ENCODE measurements at regions not wholly inside any gene's neighbourhood (a gene's known extent, or its start where the extent isn't known, plus 50 kb on each side); places are given as distances from the start of the nearest gene placed in this dataset.
"Not testable (repeated sequence)": the region's sequence is repeated elsewhere in the genome, so short reads cannot be mapped to it uniquely, and the experiment has no call there.

- 69% methylated on average over 7 of the region's 7 CpGs for WGBS
These were observed 237.5 kb upstream of the STT3B start for GRCh38 chr3:31295150-31295765.

GRCh38 chr3:31297726-31298298, 234.9 kb upstream of the STT3B start:
- WGBS = 78% methylated on average over 3 of the region's 3 CpGs
- peaks cover 1% of the 10 kb centered on the region for H3K4me1 ChIP-seq (ENCODE audit: insufficient read depth)

More at GRCh38 chr3:31295150-31295765, 237.5 kb upstream of the STT3B start:
- H3K4me3 ChIP-seq (ENCODE audit: low read depth, low read length) = no peak overlapping the region
- no peak overlapping the region for H3K27ac ChIP-seq (ENCODE audit: low read depth)
- DNase-seq (ENCODE audit: extremely low spot score) = no peak
- no peaks in the 10 kb centered on the region for H3K4me1 ChIP-seq (ENCODE audit: insufficient read depth)
- H3K36me3 ChIP-seq (ENCODE audit: insufficient read depth) = no peaks in the 10 kb centered on the region

GRCh38 chr3:31300456-31301443, 232.0 kb upstream of the STT3B start:
- Histone ChIP-seq H3K27ac (ENCODE audit: low read depth) (no peak overlapping the region), H3K4me1 (ENCODE audit: insufficient read depth) (peaks cover 3% of the 10 kb centered on the region), H3K36me3 (ENCODE audit: insufficient read depth) (no peaks in the 10 kb centered on the region), H3K4me3 (ENCODE audit: low read depth, low read length) (no peak overlapping the region)
- WGBS = 82% methylated on average over 2 of the region's 2 CpGs
- DNase-seq (ENCODE audit: extremely low spot score) = no peak

More at GRCh38 chr3:31297726-31298298, 234.9 kb upstream of the STT3B start:
- no peaks in the 10 kb centered on the region for H3K36me3 ChIP-seq (ENCODE audit: insufficient read depth)
- no peak for DNase-seq (ENCODE audit: extremely low spot score)
- H3K4me3 ChIP-seq (ENCODE audit: low read depth, low read length) = no peak overlapping the region
- H3K27ac ChIP-seq (ENCODE audit: low read depth) = no peak overlapping the region

GRCh38 chr3:31302343-31302742, 230.4 kb upstream of the STT3B start:
- Histone ChIP-seq H3K27ac (ENCODE audit: low read depth) (no peak overlapping the region), H3K4me3 (ENCODE audit: low read depth, low read length) (no peak overlapping the region), H3K36me3 (ENCODE audit: insufficient read depth) (no peaks in the 10 kb centered on the region), H3K4me1 (ENCODE audit: insufficient read depth) (peaks cover 5% of the 10 kb centered on the region)
- 99% methylated on average over 1 of the region's 1 CpG for WGBS
- no peak for DNase-seq (ENCODE audit: extremely low spot score)

GRCh38 chr3:31305340-31305739, 227.4 kb upstream of the STT3B start:
- Histone ChIP-seq H3K36me3 (ENCODE audit: insufficient read depth) (no peaks in the 10 kb centered on the region), H3K4me3 (ENCODE audit: low read depth, low read length) (no peak overlapping the region), H3K27ac (ENCODE audit: low read depth) (no peak overlapping the region), H3K4me1 (ENCODE audit: insufficient read depth) (peaks cover 5% of the 10 kb centered on the region)
- 82% methylated on average over 2 of the region's 2 CpGs for WGBS
- DNase-seq (ENCODE audit: extremely low spot score) = no peak

- 24% methylated on average over 1 of the region's 1 CpG for WGBS
- peaks cover 4% of the 10 kb centered on the region for H3K4me1 ChIP-seq (ENCODE audit: insufficient read depth)
- H3K4me3 ChIP-seq (ENCODE audit: low read depth, low read length) = no peak overlapping the region
- H3K27ac ChIP-seq (ENCODE audit: low read depth) = no peak overlapping the region
- no peak for DNase-seq (ENCODE audit: extremely low spot score)
- no peaks in the 10 kb centered on the region for H3K36me3 ChIP-seq (ENCODE audit: insufficient read depth)
These were observed 225.5 kb upstream of the STT3B start for GRCh38 chr3:31307131-31307785.

GRCh38 chr3:31311559-31311958, 221.2 kb upstream of the STT3B start:
- H3K36me3 ChIP-seq (ENCODE audit: insufficient read depth) = no peaks in the 10 kb centered on the region
- peaks cover 2% of the 10 kb centered on the region for H3K4me1 ChIP-seq (ENCODE audit: insufficient read depth)
- H3K4me3 ChIP-seq (ENCODE audit: low read depth, low read length) = no peak overlapping the region
- no peak for DNase-seq (ENCODE audit: extremely low spot score)
- H3K27ac ChIP-seq (ENCODE audit: low read depth) = no peak overlapping the region
- 96% methylated on average over 3 of the region's 3 CpGs for WGBS

- no peaks in the 10 kb centered on the region for H3K4me1 ChIP-seq (ENCODE audit: insufficient read depth)
- no peaks in the 10 kb centered on the region for H3K36me3 ChIP-seq (ENCODE audit: insufficient read depth)
- H3K4me3 ChIP-seq (ENCODE audit: low read depth, low read length) = no peak overlapping the region
- WGBS = 74% methylated on average over 2 of the region's 2 CpGs
- DNase-seq (ENCODE audit: extremely low spot score) = no peak
- no peak overlapping the region for H3K27ac ChIP-seq (ENCODE audit: low read depth)
These were observed 220.3 kb upstream of the STT3B start for GRCh38 chr3:31312400-31312799.

- Histone ChIP-seq H3K4me3 (ENCODE audit: low read depth, low read length) (no peak overlapping the region), H3K36me3 (ENCODE audit: insufficient read depth) (no peaks in the 10 kb centered on the region), H3K27ac (ENCODE audit: low read depth) (no peak overlapping the region), H3K4me1 (ENCODE audit: insufficient read depth) (no peaks in the 10 kb centered on the region)
- WGBS = 94% methylated on average over 2 of the region's 2 CpGs
- DNase-seq (ENCODE audit: extremely low spot score) = no peak
These were observed 218.5 kb upstream of the STT3B start for GRCh38 chr3:31314258-31314657.

GRCh38 chr3:31319332-31319731, 213.4 kb upstream of the STT3B start:
- DNase-seq (ENCODE audit: extremely low spot score) = no peak
- no peaks in the 10 kb centered on the region for H3K4me1 ChIP-seq (ENCODE audit: insufficient read depth)
- no peak overlapping the region for H3K4me3 ChIP-seq (ENCODE audit: low read depth, low read length)
- H3K27ac ChIP-seq (ENCODE audit: low read depth) = no peak overlapping the region
- WGBS = 95% methylated on average over 2 of the region's 2 CpGs
- H3K36me3 ChIP-seq (ENCODE audit: insufficient read depth) = no peaks in the 10 kb centered on the region

GRCh38 chr3:31321620-31322019, 211.1 kb upstream of the STT3B start:
- no peak overlapping the region for H3K4me3 ChIP-seq (ENCODE audit: low read depth, low read length)
- WGBS = 46% methylated on average over 1 of the region's 1 CpG

GRCh38 chr3:31322460-31322859, 210.3 kb upstream of the STT3B start:
- H3K4me1 ChIP-seq (ENCODE audit: insufficient read depth) = no peaks in the 10 kb centered on the region
- H3K4me3 ChIP-seq (ENCODE audit: low read depth, low read length) = no peak overlapping the region
- 68% methylated on average over 4 of the region's 4 CpGs for WGBS
- no peaks in the 10 kb centered on the region for H3K36me3 ChIP-seq (ENCODE audit: insufficient read depth)
- DNase-seq (ENCODE audit: extremely low spot score) = no peak
- no peak overlapping the region for H3K27ac ChIP-seq (ENCODE audit: low read depth)

More at GRCh38 chr3:31321620-31322019, 211.1 kb upstream of the STT3B start:
- Histone ChIP-seq H3K36me3 (ENCODE audit: insufficient read depth) (no peaks in the 10 kb centered on the region), H3K4me1 (ENCODE audit: insufficient read depth) (no peaks in the 10 kb centered on the region), H3K27ac (ENCODE audit: low read depth) (no peak overlapping the region)
- no peak for DNase-seq (ENCODE audit: extremely low spot score)

GRCh38 chr3:31327826-31328357, 204.8 kb upstream of the STT3B start:
- not testable (repeated sequence) for H3K4me1 ChIP-seq (ENCODE audit: insufficient read depth); DNase-seq (ENCODE audit: extremely low spot score); H3K4me3 ChIP-seq (ENCODE audit: low read depth, low read length); H3K36me3 ChIP-seq (ENCODE audit: insufficient read depth); H3K27ac ChIP-seq (ENCODE audit: low read depth)
- 89% methylated on average over 3 of the region's 3 CpGs for WGBS
